ENCODE measurements at regions not wholly inside any gene's neighbourhood (a gene's known extent, or its start where the extent isn't known, plus 50 kb on each side); places are given as distances from the start of the nearest gene placed in this dataset.

DNA sequence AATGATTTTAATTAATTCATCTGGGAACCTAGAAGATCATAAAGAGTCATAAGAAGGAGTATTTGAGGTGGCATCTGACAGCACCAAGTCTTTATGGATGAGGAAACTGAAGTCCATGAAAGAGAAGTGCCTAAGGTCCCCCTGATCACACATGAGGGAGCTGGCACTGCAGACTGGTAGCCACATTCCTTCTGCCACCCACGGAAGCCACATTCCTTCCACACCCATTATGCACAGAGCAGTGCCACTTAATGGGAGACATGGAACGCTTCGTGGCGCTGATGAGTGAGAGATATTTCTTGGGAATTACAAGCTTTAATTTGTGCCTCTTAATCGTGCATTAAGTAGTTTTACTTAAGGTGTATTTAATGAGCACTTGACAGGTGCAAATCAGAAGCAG lies 139.3 kb upstream of the NTF3 start:
- Histone ChIP-seq H3K4me3 (no peak overlapping the region), H3K27ac (no peak overlapping the region)
- DNase-seq (ENCODE audit: low spot score), result no peak
- TF ChIP-seq, protein P1, sequence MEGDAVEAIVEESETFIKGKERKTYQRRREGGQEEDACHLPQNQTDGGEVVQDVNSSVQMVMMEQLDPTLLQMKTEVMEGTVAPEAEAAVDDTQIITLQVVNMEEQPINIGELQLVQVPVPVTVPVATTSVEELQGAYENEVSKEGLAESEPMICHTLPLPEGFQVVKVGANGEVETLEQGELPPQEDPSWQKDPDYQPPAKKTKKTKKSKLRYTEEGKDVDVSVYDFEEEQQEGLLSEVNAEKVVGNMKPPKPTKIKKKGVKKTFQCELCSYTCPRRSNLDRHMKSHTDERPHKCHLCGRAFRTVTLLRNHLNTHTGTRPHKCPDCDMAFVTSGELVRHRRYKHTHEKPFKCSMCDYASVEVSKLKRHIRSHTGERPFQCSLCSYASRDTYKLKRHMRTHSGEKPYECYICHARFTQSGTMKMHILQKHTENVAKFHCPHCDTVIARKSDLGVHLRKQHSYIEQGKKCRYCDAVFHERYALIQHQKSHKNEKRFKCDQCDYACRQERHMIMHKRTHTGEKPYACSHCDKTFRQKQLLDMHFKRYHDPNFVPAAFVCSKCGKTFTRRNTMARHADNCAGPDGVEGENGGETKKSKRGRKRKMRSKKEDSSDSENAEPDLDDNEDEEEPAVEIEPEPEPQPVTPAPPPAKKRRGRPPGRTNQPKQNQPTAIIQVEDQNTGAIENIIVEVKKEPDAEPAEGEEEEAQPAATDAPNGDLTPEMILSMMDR (IDR thresholded peaks at IDR 0.05), result no peak

DNA sequence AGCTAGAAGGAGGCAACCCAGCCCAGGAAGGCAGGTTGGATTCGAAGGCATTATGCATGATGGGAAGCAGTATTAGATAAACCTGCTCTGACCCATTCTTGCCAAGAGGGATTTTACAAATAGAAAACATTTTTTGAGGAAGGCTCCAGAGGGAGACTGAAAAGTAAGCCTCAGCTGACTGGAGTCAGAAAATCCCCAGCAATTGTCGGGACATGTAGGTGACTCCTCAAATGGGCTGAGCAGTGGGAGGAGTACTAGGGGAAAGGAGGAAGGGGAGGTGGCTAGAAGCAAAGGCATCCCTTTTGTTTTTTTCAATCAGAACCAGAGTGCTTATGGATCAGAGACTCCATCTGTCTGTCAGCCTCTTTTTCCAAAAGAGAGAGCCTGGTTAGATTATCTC lies 138.1 kb upstream of the NTF3 start:
- H3K27ac ChIP-seq, result no peak overlapping the region
- no peak for DNase-seq (ENCODE audit: low spot score)
- TF ChIP-seq, protein P1 (IDR thresholded peaks at IDR 0.05), result no peak
- no peak overlapping the region for H3K4me3 ChIP-seq

DNA sequence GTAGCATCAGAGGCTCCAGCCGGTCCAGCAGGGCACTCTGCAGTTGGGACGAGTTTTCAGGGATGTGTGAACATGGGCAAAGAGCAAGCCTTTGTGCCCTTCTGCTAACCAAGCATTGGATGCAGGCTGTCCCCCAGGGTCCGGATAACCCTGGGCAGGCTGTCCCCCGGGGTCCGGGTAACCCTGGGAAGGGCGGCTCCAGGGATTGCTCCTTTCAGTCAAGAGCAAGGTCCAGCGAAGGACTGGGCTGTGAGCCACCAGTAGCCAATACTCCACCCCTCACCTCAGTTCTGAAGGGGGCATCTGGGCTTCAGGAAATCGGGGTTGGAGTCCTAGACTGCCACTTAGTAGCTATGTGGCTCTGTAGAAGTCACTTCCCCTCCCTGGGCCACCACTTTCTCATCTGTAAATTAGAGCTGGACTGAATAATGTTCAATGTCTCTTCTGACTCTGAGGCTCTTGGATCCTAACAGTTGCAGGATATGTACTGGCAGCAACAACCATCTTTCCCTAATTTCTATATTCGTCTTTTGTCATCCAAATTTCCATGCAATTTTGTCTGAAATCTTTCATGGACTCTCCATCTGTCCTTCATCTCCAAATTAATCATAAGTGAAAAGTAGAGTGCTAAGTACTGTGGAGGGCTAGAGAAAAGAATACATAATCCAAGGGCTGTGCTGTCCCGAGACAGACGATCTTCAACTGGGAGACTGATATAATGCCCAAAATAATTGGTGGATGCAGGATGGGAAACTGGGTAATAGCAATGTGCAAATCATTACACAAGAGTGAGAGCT lies 137.4 kb upstream of the NTF3 start:
- H3K4me3 ChIP-seq, result no peak overlapping the region
- no peak overlapping the region for H3K27ac ChIP-seq
- DNase-seq (ENCODE audit: low spot score), result no peak
- TF ChIP-seq, protein P1 (IDR thresholded peaks at IDR 0.05), result no peak

DNA sequence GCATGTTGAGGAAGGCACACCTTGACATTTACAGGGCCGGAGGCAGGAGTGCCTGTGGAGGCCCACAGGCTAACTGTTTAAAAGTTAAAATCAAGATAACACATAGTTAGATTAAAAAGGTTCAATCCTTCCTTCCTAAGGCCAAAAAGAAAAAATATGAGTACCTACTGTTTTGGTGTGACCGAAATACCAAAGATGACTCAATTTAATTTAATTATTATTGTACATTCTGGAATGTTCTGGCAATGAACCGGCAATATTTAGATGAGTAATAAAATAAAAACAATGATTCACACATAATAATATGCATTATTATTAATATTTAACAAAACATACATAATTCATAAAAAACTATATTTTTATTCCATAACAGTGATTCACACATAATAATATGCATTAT lies 136.8 kb upstream of the NTF3 start:
- DNase-seq (ENCODE audit: low spot score), result no peak
- Histone ChIP-seq H3K4me3 (no peak overlapping the region), H3K27ac (no peak overlapping the region)
- TF ChIP-seq, protein P1 (IDR thresholded peaks at IDR 0.05), result no peak

DNA sequence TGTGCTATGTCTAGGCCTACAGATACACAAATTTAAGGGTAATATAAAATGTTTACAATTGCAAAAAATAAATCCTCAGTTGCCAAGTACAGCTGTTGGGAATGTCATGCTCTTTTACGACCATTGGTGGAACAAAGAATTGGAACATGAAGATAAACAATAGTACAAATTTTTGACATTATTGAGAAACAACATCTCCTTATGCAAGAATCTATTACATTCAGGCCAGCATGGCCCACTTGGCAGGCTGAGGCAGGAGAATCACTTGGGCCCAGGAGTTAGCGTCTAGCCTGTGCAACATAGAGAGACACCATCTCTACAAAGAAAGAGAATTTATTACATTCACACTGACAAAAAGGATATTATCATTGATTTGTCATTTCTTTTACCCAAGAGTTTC lies 135.9 kb upstream of the NTF3 start:
- no peak overlapping the region for H3K27ac ChIP-seq
- TF ChIP-seq, protein P1 (IDR thresholded peaks at IDR 0.05), result no peak
- DNase-seq (ENCODE audit: low spot score), result no peak
- no peak overlapping the region for H3K4me3 ChIP-seq

DNA sequence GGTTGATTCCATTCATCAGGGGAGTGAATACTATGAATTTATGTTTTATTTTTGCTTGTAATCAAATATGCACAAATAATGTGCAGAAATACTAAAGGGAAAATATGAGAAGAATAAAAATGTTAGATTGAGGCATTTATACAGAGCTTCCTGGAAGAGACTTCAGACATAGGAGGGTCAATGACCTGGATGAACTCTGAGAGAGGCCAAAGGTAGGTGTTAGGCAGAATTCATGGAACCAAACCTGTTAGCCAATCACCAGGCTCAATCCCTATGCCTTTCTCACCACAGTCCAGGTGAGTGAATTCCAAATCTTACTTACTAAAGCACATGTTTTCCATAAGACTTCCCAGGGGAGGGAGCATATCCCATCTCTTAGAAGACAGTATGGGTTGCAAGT lies 130.4 kb upstream of the NTF3 start:
- H3K27ac ChIP-seq, result no peak overlapping the region
- TF ChIP-seq, protein P1 (IDR thresholded peaks at IDR 0.05), result no peak
- no peak for DNase-seq (ENCODE audit: low spot score)
- no peak overlapping the region for H3K4me3 ChIP-seq

DNA sequence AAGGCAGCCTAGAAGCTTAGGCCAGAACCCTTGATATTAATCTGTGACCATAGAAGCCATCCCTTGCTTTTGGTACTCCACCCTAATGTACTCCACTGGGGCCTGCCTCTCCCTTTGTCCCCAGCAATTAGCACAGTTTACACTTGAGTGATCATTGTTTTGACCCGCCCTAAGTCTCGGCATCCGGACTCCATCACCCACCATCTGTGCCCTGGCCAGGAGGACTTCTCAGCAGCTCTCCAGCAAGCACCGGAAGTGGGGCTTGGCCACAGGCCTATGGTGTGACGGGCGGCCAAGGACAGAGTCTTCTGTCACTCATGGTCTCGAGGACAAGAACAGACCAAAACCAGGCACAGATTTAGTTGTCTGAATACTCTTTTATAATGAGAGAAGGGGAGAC lies 126.5 kb upstream of the NTF3 start:
- Histone ChIP-seq H3K27ac (peak overlapping the region in 1 of 2 donors; percentile 26), H3K4me3 (no peak overlapping the region)
- TF ChIP-seq, protein P1 (IDR thresholded peaks at IDR 0.05), result no peak
- no peak for DNase-seq (ENCODE audit: low spot score)
